ENCODE measurements at regions not wholly inside any gene's neighbourhood (a gene's known extent, or its start where the extent isn't known, plus 50 kb on each side); places are given as distances from the start of the nearest gene placed in this dataset.
"Not testable (repeated sequence)": the region's sequence is repeated elsewhere in the genome, so short reads cannot be mapped to it uniquely, and the experiment has no call there.

DNA sequence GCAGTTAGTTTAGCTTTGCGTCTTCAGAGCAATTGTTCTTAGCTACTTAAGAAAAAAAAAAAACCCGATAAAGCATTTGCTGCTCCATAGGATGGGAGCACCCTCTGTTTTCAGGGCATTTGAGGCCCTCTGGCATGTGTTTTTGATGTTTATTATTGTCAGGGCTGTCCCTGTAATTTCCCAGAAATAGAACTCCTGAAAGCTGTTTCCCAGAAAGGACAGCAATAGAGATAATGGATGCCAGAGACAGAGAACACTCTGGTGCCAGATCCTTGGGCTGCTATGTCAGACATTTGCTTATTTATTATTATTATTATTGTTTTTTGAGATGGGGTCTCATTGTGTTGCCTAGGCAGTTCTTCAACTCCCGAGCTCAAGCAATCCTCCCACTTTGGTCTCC is 201.3 kb downstream of the ALG10 start:
- POLR2A ChIA-PET = no interaction called here
- no peaks in the 10 kb centered on the region for H3K9me2 ChIP-seq
- peaks cover 6% of the 10 kb centered on the region; the same call in 1 of the 2 replicates for H3K27me3 ChIP-seq (ENCODE audit: insufficient read depth)
- H3K9ac ChIP-seq = no peak overlapping the region
- TF ChIP-seq TEAD4 (IDR thresholded peaks at IDR 0.05; ENCODE audit: borderline replicate concordance, insufficient read depth) (no peak), REST (IDR thresholded peaks at IDR 0.05; ENCODE audit: low read depth, low read length) (no peak), TAF1 (IDR thresholded peaks at IDR 0.05; ENCODE audit: borderline replicate concordance, low read depth, low read length) (no peak), EP300 (IDR thresholded peaks at IDR 0.05; ENCODE audit: borderline replicate concordance in 1 of 2, low read depth in 1 of 2, low read length in 1 of 2) (no peak), NFIC (IDR thresholded peaks at IDR 0.05; ENCODE audit: borderline replicate concordance) (no peak), NRF1 (IDR thresholded peaks at IDR 0.05; ENCODE audit: low read depth, low read length) (no peak), GABPA (IDR thresholded peaks at IDR 0.05; ENCODE audit: low read depth) (no peak), CHD2 (IDR thresholded peaks at IDR 0.05; ENCODE audit: low read length, partially characterized antibody) (no peak), EZH2phosphoT487 (IDR thresholded peaks at IDR 0.05; ENCODE audit: borderline replicate concordance, low read depth) (no peak), RXRA (IDR thresholded peaks at IDR 0.05; ENCODE audit: borderline replicate concordance, low read depth) (no peak)
- no peak overlapping the region for H3K4me3 ChIP-seq (ENCODE audit: low read depth in 2 of 2, low read length in 1 of 2)
- CTCF ChIA-PET = interaction anchor here (0.8 kb wide), 1 partner anchor 101 kb away, joined by 3 read pairs; no protein-coding TSS in a partner anchor
- 12% methylated on average over 3 of the region's 3 CpGs for WGBS (ENCODE audit: low lambda C conversion rate)
- H3K4me2 ChIP-seq = no peak overlapping the region
- no peak overlapping the region for H3K27ac ChIP-seq (ENCODE audit: low read depth in 2 of 2, low read length in 1 of 2)
- no peaks in the 10 kb centered on the region for H3K79me2 ChIP-seq (ENCODE audit: insufficient read depth)
- peaks cover 0 to 4% of the 10 kb centered on the region in 2 experiments; a peak in 1 of 4 replicates for H3K4me1 ChIP-seq (ENCODE audit: control insufficient read depth in 1 of 2, insufficient read depth in 2 of 2, low read depth in 1 of 2, low read length in 1 of 2)
- no peaks in the 10 kb centered on the region for H3F3A ChIP-seq (replicated peaks; ENCODE audit: insufficient read depth)
- H3K36me3 ChIP-seq (replicated peaks in 1 of 2; ENCODE audit: control insufficient read depth in 1 of 2, insufficient read depth in 2 of 2, low read length in 1 of 2) = no peaks in the 10 kb centered on the region
- no peaks in the 10 kb centered on the region for H3K9me3 ChIP-seq
- no peaks in the 10 kb centered on the region for H4K20me1 ChIP-seq (ENCODE audit: insufficient read depth)
- no peak for DNase-seq
- no peak overlapping the region for H2AFZ ChIP-seq (ENCODE audit: low read depth)

GRCh38 chr12:34226044-34226443 is 203.7 kb downstream of the ALG10 start:
- DNase-seq; H3K27ac ChIP-seq (ENCODE audit: low read depth in 2 of 2, low read length in 1 of 2); POLR2A ChIA-PET; H3K4me1 ChIP-seq (ENCODE audit: control insufficient read depth in 1 of 2, insufficient read depth in 2 of 2, low read depth in 1 of 2, low read length in 1 of 2); H3K36me3 ChIP-seq (replicated peaks in 1 of 2; ENCODE audit: control insufficient read depth in 1 of 2, insufficient read depth in 2 of 2, low read length in 1 of 2); H3K9me3 ChIP-seq; H3K4me2 ChIP-seq; H3K4me3 ChIP-seq (ENCODE audit: low read depth in 2 of 2, low read length in 1 of 2); H3K27me3 ChIP-seq (ENCODE audit: insufficient read depth); H3K9me2 ChIP-seq; H4K20me1 ChIP-seq (ENCODE audit: insufficient read depth); H3F3A ChIP-seq (replicated peaks; ENCODE audit: insufficient read depth); H3K9ac ChIP-seq; H2AFZ ChIP-seq (ENCODE audit: low read depth); H3K79me2 ChIP-seq (ENCODE audit: insufficient read depth): not testable (repeated sequence)
- CTCF ChIA-PET = interaction anchor here (1.1 kb wide), 1 partner anchor 103 kb away, joined by 3 read pairs; no protein-coding TSS in a partner anchor

- H3K27ac ChIP-seq (ENCODE audit: low read depth in 2 of 2, low read length in 1 of 2); POLR2A ChIA-PET; DNase-seq; H3K36me3 ChIP-seq (replicated peaks in 1 of 2; ENCODE audit: control insufficient read depth in 1 of 2, insufficient read depth in 2 of 2, low read length in 1 of 2); H3K9me3 ChIP-seq; H3K4me2 ChIP-seq; H4K20me1 ChIP-seq (ENCODE audit: insufficient read depth); H3K9ac ChIP-seq; H3K79me2 ChIP-seq (ENCODE audit: insufficient read depth); H2AFZ ChIP-seq (ENCODE audit: low read depth); H3K4me3 ChIP-seq (ENCODE audit: low read depth in 2 of 2, low read length in 1 of 2); H3K4me1 ChIP-seq (ENCODE audit: control insufficient read depth in 1 of 2, insufficient read depth in 2 of 2, low read depth in 1 of 2, low read length in 1 of 2); H3F3A ChIP-seq (replicated peaks; ENCODE audit: insufficient read depth); H3K9me2 ChIP-seq; H3K27me3 ChIP-seq (ENCODE audit: insufficient read depth): not testable (repeated sequence)
- WGBS (ENCODE audit: low lambda C conversion rate) = 2% methylated on average over 3 of the region's 3 CpGs
- CTCF ChIA-PET = interaction anchor here (1.8 to 2.8 kb wide), 2 partner anchors 8 to 105 kb away, joined by 5 to 10 read pairs; no protein-coding TSS in a partner anchor
Measured at GRCh38 chr12:34228046-34228445, 205.8 kb downstream of the ALG10 start.

- H3F3A ChIP-seq (replicated peaks; ENCODE audit: insufficient read depth); H3K79me2 ChIP-seq (ENCODE audit: insufficient read depth); H3K27me3 ChIP-seq (ENCODE audit: insufficient read depth); H3K27ac ChIP-seq (ENCODE audit: low read depth in 2 of 2, low read length in 1 of 2); POLR2A ChIA-PET; H3K4me3 ChIP-seq (ENCODE audit: low read depth in 2 of 2, low read length in 1 of 2); H3K36me3 ChIP-seq (replicated peaks in 1 of 2; ENCODE audit: control insufficient read depth in 1 of 2, insufficient read depth in 2 of 2, low read length in 1 of 2); H3K9ac ChIP-seq; H3K9me3 ChIP-seq; H2AFZ ChIP-seq (ENCODE audit: low read depth); DNase-seq; H3K4me2 ChIP-seq; H3K4me1 ChIP-seq (ENCODE audit: control insufficient read depth in 1 of 2, insufficient read depth in 2 of 2, low read depth in 1 of 2, low read length in 1 of 2); H4K20me1 ChIP-seq (ENCODE audit: insufficient read depth); H3K9me2 ChIP-seq: not testable (repeated sequence)
- WGBS (ENCODE audit: low lambda C conversion rate) = 11% methylated on average over 2 of the region's 2 CpGs
- CTCF ChIA-PET = interaction anchor here (1.8 to 2.8 kb wide), 2 partner anchors 9 to 106 kb away, joined by 5 to 10 read pairs; no protein-coding TSS in a partner anchor
Measured at GRCh38 chr12:34229033-34229432, 206.7 kb downstream of the ALG10 start.
